IMR-90 (cell line): ENCODE measurements at regions not wholly inside any gene's neighbourhood (a gene's known extent, or its start where the extent isn't known, plus 50 kb on each side); places are given as distances from the start of the nearest gene placed in this dataset.

ENCODE experiments used
- ATAC-seq: fragments of 200-7000 bp; cut with Tn5 transposase; 2 replicates; pipeline ENCODE4 v1.9.1; 2020; ENCODE audit warnings: low read depth, mild to moderate bottlenecking, moderate library complexity
- BruUV-seq: library from RNA; stranded (reverse); fragments of 400-500 nt; replicated peaks from 2 replicates; lab custom pipeline; 2021; lab: Mats Ljungman, UMichigan
- CTCF ChIA-PET: fragments of 300-600 bp; formaldehyde crosslinking; extraction: SDS; loops from one replicate; lab custom pipeline; 2021; ENCODE audit warnings: antibody characterized with exemption; lab: Yijun Ruan, JAX
- POLR2A ChIA-PET: fragments of 300-600 bp; sonication (Branson Sonifier 250); formaldehyde crosslinking; loops from one replicate; lab custom pipeline; 2022; ENCODE audit warnings: antibody characterized with exemption; ENCODE audit not compliant: unreplicated experiment; lab: Charles Lee
- DNase-seq: peaks from one replicate; pipeline ENCODE4 v3.0.0; 2013
- H2AFZ ChIP-seq: replicated peaks from 2 replicates; pipeline ENCODE3; 2013; ENCODE audit warnings: low read length, mild to moderate bottlenecking; ENCODE audit not compliant: poor library complexity
- H2AK5ac ChIP-seq: 2 replicates; pipeline ENCODE4 v1.6.1; 2013; ENCODE audit warnings: low read depth, low read length, inconsistent platforms
- H2AK9ac ChIP-seq: replicated peaks from 2 replicates; pipeline ENCODE3; 2013; ENCODE audit warnings: mild to moderate bottlenecking, low read depth, low read length, moderate library complexity; ENCODE audit not compliant: poor library complexity
- H2BK120ac ChIP-seq: 2 replicates; pipeline ENCODE4 v1.6.1; 2013; ENCODE audit warnings: low read depth, low read length, inconsistent platforms
- H2BK15ac ChIP-seq: 3 replicates; pipeline ENCODE4 v1.6.1; 2013; ENCODE audit warnings: low read depth, low read length, inconsistent platforms
- H2BK20ac ChIP-seq: 2 replicates; pipeline ENCODE4 v1.6.1; 2013; ENCODE audit warnings: low read depth, mild to moderate bottlenecking, inconsistent platforms, low read length, moderate library complexity
- H2BK5ac ChIP-seq: 2 replicates; pipeline ENCODE4 v1.6.1; 2013; ENCODE audit warnings: mild to moderate bottlenecking, low read depth, low read length, inconsistent platforms; ENCODE audit not compliant: poor library complexity, severe bottlenecking
- H3K14ac ChIP-seq: replicated peaks from 2 replicates; pipeline ENCODE4 v1.6.1; 2013; ENCODE audit warnings: low read depth, low read length, inconsistent platforms
- H3K18ac ChIP-seq: 2 replicates; pipeline ENCODE4 v1.6.1; 2013; ENCODE audit warnings: low read depth, low read length, control low read depth
- H3K23ac ChIP-seq: 2 replicates; pipeline ENCODE4 v1.6.1; 2013; ENCODE audit warnings: low read depth, low read length, inconsistent platforms
- H3K27ac ChIP-seq: 2 replicates; pipeline ENCODE4 v1.5.1; 2013; ENCODE audit warnings: mild to moderate bottlenecking, control low read depth, low read length; ENCODE audit not compliant: insufficient read depth
- H3K27me3 ChIP-seq: 2 replicates; pipeline ENCODE4 v1.6.1; 2013; ENCODE audit warnings: low read length; ENCODE audit not compliant: control insufficient read depth, insufficient read depth
- H3K36me3 ChIP-seq: 2 replicates; pipeline ENCODE4 v1.6.1; 2013; ENCODE audit warnings: low read length, mixed read lengths; ENCODE audit not compliant: control insufficient read depth, insufficient read depth
- H3K4ac ChIP-seq: 2 replicates; pipeline ENCODE4 v1.6.1; 2013; ENCODE audit warnings: low read depth, low read length, inconsistent platforms
- H3K4me1 ChIP-seq: 2 replicates; pipeline ENCODE4 v1.6.1; 2013; ENCODE audit warnings: low read length, mixed read lengths; ENCODE audit not compliant: control insufficient read depth, insufficient read depth
- H3K4me2 ChIP-seq: 2 replicates; pipeline ENCODE4 v1.6.1; 2013; ENCODE audit warnings: low read depth, mild to moderate bottlenecking, control low read depth, low read length, moderate library complexity
- H3K4me3 ChIP-seq: 2 replicates; pipeline ENCODE4 v1.5.1; 2013; ENCODE audit warnings: low read depth, mild to moderate bottlenecking, control low read depth, low read length, moderate library complexity; ENCODE audit not compliant: insufficient read depth
- H3K56ac ChIP-seq: 2 replicates; pipeline ENCODE4 v1.6.1; 2013; ENCODE audit warnings: low read length, inconsistent platforms; ENCODE audit not compliant: insufficient read depth; ENCODE audit errors: extremely low read depth
- H3K79me1 ChIP-seq, 2 experiments: 2 replicates each; pipeline ENCODE4 v1.6.1; 2013; ENCODE audit warnings: low read length in 2 of 2, inconsistent platforms in 1 of 2, low read depth in 1 of 2
- H3K9ac ChIP-seq: 2 replicates; pipeline ENCODE4 v1.6.1; 2013; ENCODE audit warnings: low read depth, low read length, control low read depth
- H3K9me1 ChIP-seq: 2 replicates; pipeline ENCODE4 v1.6.1; 2013; ENCODE audit warnings: low read length, inconsistent platforms; ENCODE audit not compliant: insufficient read depth
- H3K9me3 ChIP-seq: 2 replicates; pipeline ENCODE4 v1.6.1; 2013; ENCODE audit warnings: low read length; ENCODE audit not compliant: control insufficient read depth, insufficient read depth
- H4K20me1 ChIP-seq: 2 replicates; pipeline ENCODE4 v1.6.1; 2013; ENCODE audit warnings: low read length, inconsistent platforms; ENCODE audit not compliant: insufficient read depth
- H4K5ac ChIP-seq: 2 replicates; pipeline ENCODE4 v1.6.1; 2013; ENCODE audit warnings: mild to moderate bottlenecking, low read depth, low read length, control low read depth
- H4K8ac ChIP-seq, 2 experiments: 2 replicates each; pipeline ENCODE4 v1.6.1; 2013; ENCODE audit warnings: low read depth in 2 of 2, low read length in 2 of 2, control low read depth in 1 of 2, inconsistent platforms in 1 of 2
- H4K91ac ChIP-seq: 2 replicates; pipeline ENCODE4 v1.6.1; 2013; ENCODE audit warnings: low read depth, low read length, inconsistent platforms; ENCODE audit not compliant: insufficient read depth
- BHLHE40 ChIP-seq: fragments of 150-350 bp; IDR thresholded peaks from 2 replicates; pipeline ENCODE4 v1.6.1; 2016; ENCODE audit warnings: mild to moderate bottlenecking, low read depth, low read length
- CEBPB ChIP-seq: IDR thresholded peaks from 2 replicates; pipeline ENCODE4 v1.6.1; 2012; ENCODE audit warnings: low read depth, low read length, improper control_type of control experiment
- CHD1 ChIP-seq: IDR thresholded peaks from 2 replicates; pipeline ENCODE4 v1.6.1; 2012; ENCODE audit warnings: low read depth, low read length, improper control_type of control experiment
- CTCF ChIP-seq: conservative IDR thresholded peaks from 2 replicates; pipeline ENCODE4 v1.5.1; 2012; ENCODE audit warnings: mild to moderate bottlenecking, low read depth, low read length, improper control_type of control experiment
- FOS ChIP-seq: fragments of 150-350 bp; IDR thresholded peaks from 2 replicates; pipeline ENCODE4 v1.6.1; 2016; ENCODE audit warnings: low read depth, low read length
- MAFK ChIP-seq: IDR thresholded peaks from 2 replicates; pipeline ENCODE4 v1.6.1; 2012; ENCODE audit warnings: low read depth, low read length, improper control_type of control experiment
- MAZ ChIP-seq: IDR thresholded peaks from 2 replicates; pipeline ENCODE4 v1.6.1; 2012; ENCODE audit warnings: low read depth, mild to moderate bottlenecking, low read length, improper control_type of control experiment, moderate library complexity, borderline replicate concordance
- MXI1 ChIP-seq: IDR thresholded peaks from 2 replicates; pipeline ENCODE4 v1.6.1; 2012; ENCODE audit warnings: low read depth, mild to moderate bottlenecking, low read length, moderate library complexity, borderline replicate concordance
- NFE2L2 ChIP-seq: fragments of 150-350 bp; IDR thresholded peaks from 2 replicates; pipeline ENCODE4 v1.6.1; 2016; ENCODE audit warnings: low read depth, mild to moderate bottlenecking, low read length
- POLR2A ChIP-seq: IDR thresholded peaks from 2 replicates; pipeline ENCODE4 v1.6.1; 2012; ENCODE audit warnings: mild to moderate bottlenecking, low read depth, low read length
- RAD21 ChIP-seq: IDR thresholded peaks from 2 replicates; pipeline ENCODE4 v1.6.1; 2012; ENCODE audit warnings: low read length, improper control_type of control experiment
- RCOR1 ChIP-seq: IDR thresholded peaks from 2 replicates; pipeline ENCODE4 v1.6.1; 2012; ENCODE audit warnings: mild to moderate bottlenecking, low read length, improper control_type of control experiment; ENCODE audit not compliant: insufficient replicate concordance
- RFX5 ChIP-seq: IDR thresholded peaks from 2 replicates; pipeline ENCODE4 v1.8.0; 2012; ENCODE audit warnings: low read depth, mild to moderate bottlenecking, low read length, moderate library complexity
- SMC3 ChIP-seq: fragments of 150-350 bp; IDR thresholded peaks from 2 replicates; pipeline ENCODE4 v1.6.1; 2016; ENCODE audit warnings: low read depth, mild to moderate bottlenecking, antibody characterized with exemption, low read length, moderate library complexity
- USF2 ChIP-seq: fragments of 150-350 bp; IDR thresholded peaks from 2 replicates; pipeline ENCODE4 v1.6.1; 2017; ENCODE audit warnings: mild to moderate bottlenecking, antibody characterized with exemption, low read length, low read depth
- WGBS, 2 experiments: methylation state at CpG; one replicate each; pipeline versions ENCODE4 v1.1.5 to v1.1.7; 2013; ENCODE audit warnings: missing lambda C conversion rate in 2 of 2; ENCODE audit not compliant: insufficient read length in 1 of 2; ENCODE audit errors: extremely low coverage in 2 of 2; 5-methylcytosine and 5-hydroxymethylcytosine counted together
- dilution Hi-C: fragments of 300-500 bp; cut with HindIII; formaldehyde crosslinking; loops from one replicate; pipeline ENCODE4 v1.14.3; 2018; ENCODE audit warnings: low sequenced_read_pairs; ENCODE audit not compliant: unreplicated experiment
- in situ Hi-C: fragments of 300-500 bp; cut with MboI; formaldehyde crosslinking; loops from 3 replicates; pipeline ENCODE4 v1.14.3; 2019; ENCODE audit warnings: low sequenced_read_pairs, inconsistent platforms, mixed read lengths
- intact Hi-C: fragments of 100-400 bp; cut with micrococcal nuclease; formaldehyde crosslinking; loops from 2 replicates; pipeline ENCODE4 v1.10.0; 2022
- TF ChIP-seq, protein P1 (sequence below): fragments of 150-350 bp; IDR thresholded peaks from 2 replicates; pipeline ENCODE4 v1.6.1; 2016; ENCODE audit warnings: low read depth, mild to moderate bottlenecking, low read length, moderate library complexity, borderline replicate concordance

GRCh38 chr2:49426996-49427395 lies 272.7 kb upstream of the FSHR start:
- WGBS, 2 experiments = 40% methylated on average over 1 of the region's 4 CpGs; no CpG with 5 or more reads in 1 of the 2 experiments
- Histone ChIP-seq H2AFZ (no peak overlapping the region), H3K4ac (no peak overlapping the region), H2BK15ac (no peak overlapping the region), H3K27ac (no peak overlapping the region), H3K9me1 (no peaks in the 10 kb centered on the region), H2BK20ac (no peak overlapping the region), H2AK5ac (no peak overlapping the region), H3K23ac (no peak overlapping the region), H3K36me3 (no peaks in the 10 kb centered on the region), H2AK9ac (no peak overlapping the region), H3K27me3 (no peaks in the 10 kb centered on the region), H3K9ac (no peak overlapping the region), H4K5ac (no peak overlapping the region), H3K4me3 (no peak overlapping the region), H3K18ac (no peak overlapping the region), H4K8ac (no peak overlapping the region), H3K4me1 (no peaks in the 10 kb centered on the region), H3K14ac (no peak overlapping the region), H2BK120ac (no peak overlapping the region), H3K9me3 (peaks cover 2% of the 10 kb centered on the region; the same call in 1 of the 2 replicates), H2BK5ac (no peak overlapping the region), H4K91ac (no peak overlapping the region), H4K20me1 (no peaks in the 10 kb centered on the region), H3K4me2 (no peak overlapping the region), H3K79me1 (no peaks in the 10 kb centered on the region), H3K56ac (no peak overlapping the region)
- TF ChIP-seq USF2 (no peak), CTCF (no peak), MAZ (no peak), MAFK (no peak), POLR2A (no peak), MXI1 (no peak), RAD21 (no peak), CHD1 (no peak), BHLHE40 (no peak), FOS (no peak), NFE2L2 (no peak), RCOR1 (no peak), CEBPB (no peak), SMC3 (no peak), RFX5 (no peak)
- TF ChIP-seq, protein P1, sequence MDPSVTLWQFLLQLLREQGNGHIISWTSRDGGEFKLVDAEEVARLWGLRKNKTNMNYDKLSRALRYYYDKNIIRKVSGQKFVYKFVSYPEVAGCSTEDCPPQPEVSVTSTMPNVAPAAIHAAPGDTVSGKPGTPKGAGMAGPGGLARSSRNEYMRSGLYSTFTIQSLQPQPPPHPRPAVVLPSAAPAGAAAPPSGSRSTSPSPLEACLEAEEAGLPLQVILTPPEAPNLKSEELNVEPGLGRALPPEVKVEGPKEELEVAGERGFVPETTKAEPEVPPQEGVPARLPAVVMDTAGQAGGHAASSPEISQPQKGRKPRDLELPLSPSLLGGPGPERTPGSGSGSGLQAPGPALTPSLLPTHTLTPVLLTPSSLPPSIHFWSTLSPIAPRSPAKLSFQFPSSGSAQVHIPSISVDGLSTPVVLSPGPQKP = no peak
- ATAC-seq (no peak), DNase-seq (no peak)
- intact Hi-C loops = no loop called here
- ChIA-PET POLR2A (no interaction called here), CTCF (no interaction called here)
- in situ Hi-C loops = no loop called here
- dilution Hi-C loops = no loop called here
- BruUV-seq = no TSS peak
